Central memory CD8-positive, alpha-beta T cell (primary cell): ENCODE measurements at regions not wholly inside any gene's neighbourhood (a gene's known extent, or its start where the extent isn't known, plus 50 kb on each side); places are given as distances from the start of the nearest gene placed in this dataset.
"Not testable (repeated sequence)": the region's sequence is repeated elsewhere in the genome, so short reads cannot be mapped to it uniquely, and the experiment has no call there.

ENCODE experiments used
- ATAC-seq: fragments of 150-1000 bp; cut with Tn5 transposase; replicated peaks from 2 replicates; pipeline ENCODE4 v1.10.0; 2022; ENCODE audit warnings: mild to moderate bottlenecking, moderate FRiP score, moderate number of reproducible peaks; ENCODE audit not compliant: poor library complexity, severe bottlenecking; ENCODE audit errors: extremely low read depth
- DNase-seq, 2 donors: peaks; one replicate each; pipeline ENCODE4 v3.0.0; 2021; ENCODE audit warnings: low spot score in 2 of 2
- H3K27ac Mint-ChIP-seq: one replicate; pipeline ENCODE4 v1.8.0; 2022; ENCODE audit warnings: low read depth, mild to moderate bottlenecking, moderate library complexity, mixed read lengths
- H3K27me3 Mint-ChIP-seq: one replicate; pipeline ENCODE4 v1.8.0; 2022; ENCODE audit warnings: mixed read lengths
- H3K36me3 Mint-ChIP-seq: one replicate; pipeline ENCODE4 v1.8.0; 2022; ENCODE audit warnings: mild to moderate bottlenecking, moderate library complexity, mixed read lengths; ENCODE audit not compliant: insufficient read depth
- H3K4me1 Mint-ChIP-seq: one replicate; pipeline ENCODE4 v1.8.0; 2022; ENCODE audit warnings: mixed read lengths
- H3K4me3 Mint-ChIP-seq: one replicate; pipeline ENCODE4 v1.8.0; 2022; ENCODE audit warnings: mild to moderate bottlenecking, moderate library complexity, mixed read lengths
- H3K9me3 Mint-ChIP-seq: one replicate; pipeline ENCODE4 v1.8.0; 2022; ENCODE audit warnings: mixed read lengths

DNA sequence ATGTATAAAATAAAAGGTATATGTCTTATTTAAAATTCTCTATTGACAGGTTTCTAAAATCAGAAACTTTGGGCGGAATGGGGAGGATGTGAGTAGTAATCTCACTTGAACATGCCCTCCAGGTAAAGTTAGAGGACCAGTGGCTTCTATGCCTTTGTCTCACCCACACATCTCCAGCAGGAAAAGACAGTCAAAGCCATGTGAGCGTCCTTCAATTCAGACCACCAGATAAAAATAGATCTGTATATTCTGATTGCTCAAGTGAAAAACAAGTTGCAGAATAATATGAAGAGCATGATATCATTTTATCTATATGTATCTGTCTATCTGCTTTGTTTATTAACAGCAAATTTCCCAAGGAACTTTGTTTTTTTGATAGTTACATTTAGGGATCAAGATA, 152.2 kb downstream of the TMCO5A start:
- ATAC-seq (no peak), DNase-seq (no peak)
- H3K9me3 Mint-ChIP-seq, result no peaks in the 10 kb centered on the region
- H3K4me3 Mint-ChIP-seq, result no peak overlapping the region
- no peak overlapping the region for H3K27ac Mint-ChIP-seq
- no peaks in the 10 kb centered on the region for H3K36me3 Mint-ChIP-seq
- no peaks in the 10 kb centered on the region for H3K27me3 Mint-ChIP-seq
- H3K4me1 Mint-ChIP-seq, result peaks cover 16% of the 10 kb centered on the region

- Mint-ChIP-seq H3K9me3 (no peaks in the 10 kb centered on the region), H3K27me3 (no peaks in the 10 kb centered on the region), H3K27ac (no peak overlapping the region), H3K4me3 (no peak overlapping the region), H3K4me1 (peaks cover 13% of the 10 kb centered on the region), H3K36me3 (no peaks in the 10 kb centered on the region)
- ATAC-seq (no peak), DNase-seq (no peak)
Measured at GRCh38 chr15:38088971-38089370, 154.5 kb downstream of the TMCO5A start.

GRCh38 chr15:38090223-38090622, 155.8 kb downstream of the TMCO5A start:
- peaks cover 1% of the 10 kb centered on the region for H3K4me1 Mint-ChIP-seq
- no peaks in the 10 kb centered on the region for H3K9me3 Mint-ChIP-seq
- H3K36me3 Mint-ChIP-seq, result no peaks in the 10 kb centered on the region
- ATAC-seq (no peak), DNase-seq (no peak)
- H3K4me3 Mint-ChIP-seq, result no peak overlapping the region
- H3K27ac Mint-ChIP-seq, result no peak overlapping the region
- no peaks in the 10 kb centered on the region for H3K27me3 Mint-ChIP-seq

DNA sequence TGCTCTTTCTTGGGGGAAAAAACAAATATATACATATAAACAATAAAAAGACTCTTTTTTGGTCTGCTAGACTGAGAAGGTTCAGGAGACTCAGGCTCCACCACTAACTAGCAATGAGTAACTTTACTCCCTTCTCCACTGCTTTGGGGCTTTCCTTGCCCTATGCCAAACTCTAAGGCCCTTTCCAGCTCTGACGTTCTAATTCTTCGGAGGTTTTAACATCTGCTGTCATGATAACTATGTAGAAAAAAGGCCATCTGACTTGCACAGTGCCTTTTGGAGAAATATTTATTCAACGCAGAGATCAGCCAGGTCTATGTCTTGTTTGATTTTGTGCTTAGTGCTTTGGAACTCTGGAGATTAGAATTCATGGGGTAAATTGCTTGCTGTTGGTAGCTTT, 156.2 kb downstream of the TMCO5A start:
- DNase-seq, result no peak
- no peak overlapping the region for H3K27ac Mint-ChIP-seq
- no peaks in the 10 kb centered on the region for H3K9me3 Mint-ChIP-seq
- no peaks in the 10 kb centered on the region for H3K36me3 Mint-ChIP-seq
- no peak overlapping the region for H3K4me3 Mint-ChIP-seq
- H3K27me3 Mint-ChIP-seq, result no peaks in the 10 kb centered on the region
- no peak for ATAC-seq
- no peaks in the 10 kb centered on the region for H3K4me1 Mint-ChIP-seq

DNA sequence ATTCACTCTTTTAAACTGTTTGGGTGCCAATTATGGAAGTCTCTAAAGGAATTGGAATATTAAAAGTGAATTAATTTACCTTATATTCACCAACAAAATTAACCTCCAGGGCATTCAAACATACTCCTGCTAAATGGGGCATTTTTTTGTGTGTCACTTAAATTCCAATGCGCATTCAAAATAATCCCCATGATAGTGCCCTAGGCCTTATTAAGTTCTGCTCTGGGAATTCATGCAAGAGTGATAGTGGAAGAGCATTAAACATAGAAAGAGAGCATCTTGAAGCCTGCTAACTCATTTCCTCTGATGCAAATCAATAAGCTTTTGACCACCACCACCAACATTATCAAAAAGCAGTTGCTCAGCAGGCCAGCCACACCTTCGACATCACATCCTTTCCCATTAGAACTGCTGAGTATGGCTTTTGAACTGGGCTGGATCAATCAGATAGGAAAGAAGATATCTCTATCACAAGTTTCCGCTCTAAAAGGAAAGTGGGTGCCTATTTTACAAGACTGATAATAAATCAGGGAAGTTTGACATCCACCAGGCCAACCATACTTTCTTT, 156.7 kb downstream of the TMCO5A start:
- Mint-ChIP-seq H3K9me3 (no peaks in the 10 kb centered on the region), H3K4me1 (no peaks in the 10 kb centered on the region), H3K4me3 (no peak overlapping the region), H3K27ac (no peak overlapping the region), H3K36me3 (no peaks in the 10 kb centered on the region), H3K27me3 (no peaks in the 10 kb centered on the region)
- ATAC-seq (no peak), DNase-seq (no peak)

GRCh38 chr15:38093931-38094330, 158.7 kb upstream of the SPRED1 start:
- H3K9me3 Mint-ChIP-seq, result peaks cover 4% of the 10 kb centered on the region
- no peaks in the 10 kb centered on the region for H3K36me3 Mint-ChIP-seq
- no peak for DNase-seq
- no peak overlapping the region for H3K27ac Mint-ChIP-seq
- no peak for ATAC-seq
- H3K4me3 Mint-ChIP-seq, result no peak overlapping the region
- H3K4me1 Mint-ChIP-seq, result no peaks in the 10 kb centered on the region
- no peaks in the 10 kb centered on the region for H3K27me3 Mint-ChIP-seq

- no peaks in the 10 kb centered on the region for H3K36me3 Mint-ChIP-seq
Measured at GRCh38 chr15:38102972-38103371, 149.7 kb upstream of the SPRED1 start.

DNA sequence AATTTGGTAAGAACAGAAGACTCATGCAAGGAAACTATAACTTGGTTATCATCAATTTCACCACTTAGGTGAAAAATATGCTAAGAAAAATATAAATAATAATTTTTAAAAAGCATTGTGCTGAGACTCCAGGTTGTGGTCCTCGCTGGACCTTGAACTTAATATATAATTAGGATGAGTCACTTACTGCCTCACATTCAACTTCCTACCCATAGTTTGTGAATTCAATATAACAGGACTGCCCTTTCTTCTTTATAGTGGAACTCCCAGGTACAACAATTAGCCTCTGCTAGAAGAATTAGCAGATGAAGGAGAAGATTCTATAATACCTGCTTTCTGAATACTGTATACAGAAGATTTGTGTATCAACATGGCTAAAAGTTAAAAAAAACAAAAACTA, 149.1 kb upstream of the SPRED1 start:
- H3K36me3 Mint-ChIP-seq, result no peaks in the 10 kb centered on the region
- no peak for DNase-seq
- H3K27me3 Mint-ChIP-seq, result peaks cover 25% of the 10 kb centered on the region
- no peak overlapping the region for H3K27ac Mint-ChIP-seq
- no peaks in the 10 kb centered on the region for H3K4me1 Mint-ChIP-seq
- H3K4me3 Mint-ChIP-seq, result no peak overlapping the region
- no peak for ATAC-seq
- peaks cover 5% of the 10 kb centered on the region for H3K9me3 Mint-ChIP-seq

More at GRCh38 chr15:38102972-38103371, 149.7 kb upstream of the SPRED1 start:
- DNase-seq (no peak), ATAC-seq (no peak)
- H3K27ac Mint-ChIP-seq, result no peak overlapping the region
- H3K27me3 Mint-ChIP-seq, result peaks cover 25% of the 10 kb centered on the region
- no peak overlapping the region for H3K4me3 Mint-ChIP-seq
- no peaks in the 10 kb centered on the region for H3K4me1 Mint-ChIP-seq
- peaks cover 6% of the 10 kb centered on the region for H3K9me3 Mint-ChIP-seq

DNA sequence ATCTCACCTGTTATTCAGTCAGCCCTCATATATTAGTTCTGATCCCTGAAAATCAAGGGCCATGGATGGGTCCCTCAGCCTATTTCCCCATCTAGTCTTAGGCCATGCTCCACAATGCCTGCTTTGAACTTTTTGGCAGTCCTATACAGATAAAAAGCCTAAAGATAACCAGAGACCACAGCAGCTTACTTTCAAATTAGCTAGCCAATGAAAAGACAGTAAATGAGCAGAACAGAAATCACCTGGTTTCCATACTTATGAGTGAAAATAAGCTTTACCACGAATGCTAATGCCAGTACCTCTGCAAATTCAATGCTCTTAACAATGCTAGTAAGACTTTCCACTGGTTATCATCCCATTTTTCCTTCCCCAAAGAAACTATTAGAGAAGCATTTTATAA, 141.6 kb upstream of the SPRED1 start:
- H3K4me1 Mint-ChIP-seq, result no peaks in the 10 kb centered on the region
- peaks cover 9% of the 10 kb centered on the region for H3K27me3 Mint-ChIP-seq
- no peaks in the 10 kb centered on the region for H3K9me3 Mint-ChIP-seq
- H3K4me3 Mint-ChIP-seq, result no peak overlapping the region
- no peak overlapping the region for H3K27ac Mint-ChIP-seq
- no peak for DNase-seq
- H3K36me3 Mint-ChIP-seq, result peaks cover 1% of the 10 kb centered on the region
- ATAC-seq, result no peak

DNA sequence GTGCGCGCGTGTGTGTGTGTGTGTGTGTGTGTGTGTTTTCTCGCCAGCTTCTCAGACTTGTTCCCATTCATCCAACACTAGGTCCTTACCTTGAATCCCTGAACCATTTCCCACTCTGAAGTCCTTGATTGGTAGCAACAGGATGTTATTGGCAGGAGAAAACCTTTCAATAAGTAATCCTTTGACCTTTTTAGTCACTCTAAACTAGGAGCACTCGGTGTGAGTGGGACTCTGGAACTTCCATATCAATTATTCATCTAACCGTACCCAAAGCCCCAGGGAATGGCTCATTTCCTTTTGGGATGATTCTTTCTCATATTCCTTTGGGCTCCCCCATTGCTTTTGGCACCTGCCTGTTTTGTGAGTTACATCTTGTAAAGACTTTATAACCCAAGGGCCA, 140.2 kb upstream of the SPRED1 start:
- Mint-ChIP-seq H3K4me1 (no peaks in the 10 kb centered on the region), H3K27ac (no peak overlapping the region), H3K27me3 (peaks cover 9% of the 10 kb centered on the region), H3K4me3 (no peak overlapping the region), H3K9me3 (no peaks in the 10 kb centered on the region), H3K36me3 (peaks cover 1% of the 10 kb centered on the region)
- no peak for DNase-seq
- no peak for ATAC-seq

GRCh38 chr15:38115121-38115520, 137.5 kb upstream of the SPRED1 start:
- Mint-ChIP-seq H3K27me3 (peaks cover 9% of the 10 kb centered on the region), H3K4me3 (no peak overlapping the region), H3K27ac (no peak overlapping the region), H3K36me3 (peaks cover under 1% of the 10 kb centered on the region), H3K9me3 (no peaks in the 10 kb centered on the region), H3K4me1 (no peaks in the 10 kb centered on the region)
- DNase-seq (no peak), ATAC-seq (no peak)

GRCh38 chr15:38117781-38118180, 134.9 kb upstream of the SPRED1 start:
- peaks cover 22% of the 10 kb centered on the region for H3K9me3 Mint-ChIP-seq
- peaks cover 31% of the 10 kb centered on the region for H3K27me3 Mint-ChIP-seq

GRCh38 chr15:38119865-38120264, 132.8 kb upstream of the SPRED1 start:
- not testable (repeated sequence) for DNase-seq, H3K27ac Mint-ChIP-seq, ATAC-seq, H3K4me3 Mint-ChIP-seq, H3K36me3 Mint-ChIP-seq, H3K4me1 Mint-ChIP-seq
- H3K27me3 Mint-ChIP-seq, result peaks cover 38% of the 10 kb centered on the region
- H3K9me3 Mint-ChIP-seq, result peaks cover 23% of the 10 kb centered on the region

More at GRCh38 chr15:38117781-38118180, 134.9 kb upstream of the SPRED1 start:
- H3K27ac Mint-ChIP-seq, result no peak overlapping the region
- H3K36me3 Mint-ChIP-seq, result no peaks in the 10 kb centered on the region
- H3K4me1 Mint-ChIP-seq, result no peaks in the 10 kb centered on the region
- H3K4me3 Mint-ChIP-seq, result no peak overlapping the region
- DNase-seq (no peak), ATAC-seq (no peak)
